ENCODE measurements at regions not wholly inside any gene's neighbourhood (a gene's known extent, or its start where the extent isn't known, plus 50 kb on each side); places are given as distances from the start of the nearest gene placed in this dataset.

- peak; percentile 58 for DNase-seq
- Mint-ChIP-seq H3K27me3 (ENCODE audit: unreplicated experiment) (peaks cover 4% of the 10 kb centered on the region), H3K4me3 (ENCODE audit: unreplicated experiment) (peak overlapping the region; percentile 74), H3K27ac (ENCODE audit: unreplicated experiment) (peak overlapping the region; percentile 87), H3K9me3 (ENCODE audit: unreplicated experiment) (peaks cover 11% of the 10 kb centered on the region), H3K4me1 (ENCODE audit: low read depth, unreplicated experiment) (peaks cover 69% of the 10 kb centered on the region), H3K36me3 (ENCODE audit: unreplicated experiment) (no peaks in the 10 kb centered on the region)
- TF ChIP-seq, protein P1, sequence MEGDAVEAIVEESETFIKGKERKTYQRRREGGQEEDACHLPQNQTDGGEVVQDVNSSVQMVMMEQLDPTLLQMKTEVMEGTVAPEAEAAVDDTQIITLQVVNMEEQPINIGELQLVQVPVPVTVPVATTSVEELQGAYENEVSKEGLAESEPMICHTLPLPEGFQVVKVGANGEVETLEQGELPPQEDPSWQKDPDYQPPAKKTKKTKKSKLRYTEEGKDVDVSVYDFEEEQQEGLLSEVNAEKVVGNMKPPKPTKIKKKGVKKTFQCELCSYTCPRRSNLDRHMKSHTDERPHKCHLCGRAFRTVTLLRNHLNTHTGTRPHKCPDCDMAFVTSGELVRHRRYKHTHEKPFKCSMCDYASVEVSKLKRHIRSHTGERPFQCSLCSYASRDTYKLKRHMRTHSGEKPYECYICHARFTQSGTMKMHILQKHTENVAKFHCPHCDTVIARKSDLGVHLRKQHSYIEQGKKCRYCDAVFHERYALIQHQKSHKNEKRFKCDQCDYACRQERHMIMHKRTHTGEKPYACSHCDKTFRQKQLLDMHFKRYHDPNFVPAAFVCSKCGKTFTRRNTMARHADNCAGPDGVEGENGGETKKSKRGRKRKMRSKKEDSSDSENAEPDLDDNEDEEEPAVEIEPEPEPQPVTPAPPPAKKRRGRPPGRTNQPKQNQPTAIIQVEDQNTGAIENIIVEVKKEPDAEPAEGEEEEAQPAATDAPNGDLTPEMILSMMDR (IDR thresholded peaks at IDR 0.05; ENCODE audit: partially characterized antibody, unreplicated experiment): no peak
These were observed 453.8 kb upstream of the ZNF608 start for GRCh38 chr5:125199968-125200865.

DNA sequence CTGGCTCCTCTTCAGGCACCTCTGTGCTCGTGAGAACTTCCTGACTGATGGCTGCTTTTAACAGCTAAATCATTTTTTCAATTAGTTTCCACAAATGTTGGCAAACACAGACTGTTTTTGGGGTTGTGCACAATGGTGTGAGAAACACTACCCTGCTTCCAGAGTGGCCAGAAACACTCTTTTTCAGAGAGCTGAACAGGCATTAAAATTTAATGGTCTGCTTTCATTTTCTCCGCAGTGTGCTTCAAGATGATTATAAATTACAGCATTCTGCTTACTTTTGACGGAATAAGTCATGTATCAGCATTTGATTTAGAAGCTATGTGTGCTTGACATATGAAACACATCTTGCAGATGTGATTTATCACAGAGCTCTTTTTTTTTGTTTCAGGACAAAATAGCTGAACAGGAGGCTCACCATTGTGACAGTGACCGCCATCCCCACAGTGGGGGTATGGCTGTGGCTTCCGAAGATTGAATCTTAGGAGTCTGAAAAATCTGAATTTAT is 454.5 kb upstream of the ZNF608 start:
- Mint-ChIP-seq H3K36me3 (ENCODE audit: unreplicated experiment) (no peaks in the 10 kb centered on the region), H3K27ac (ENCODE audit: unreplicated experiment) (peak overlapping the region; percentile 87), H3K4me1 (ENCODE audit: low read depth, unreplicated experiment) (peaks cover 63% of the 10 kb centered on the region), H3K27me3 (ENCODE audit: unreplicated experiment) (peaks cover 4% of the 10 kb centered on the region), H3K9me3 (ENCODE audit: unreplicated experiment) (peaks cover 13% of the 10 kb centered on the region), H3K4me3 (ENCODE audit: unreplicated experiment) (peak overlapping the region; percentile 74)
- no peak for DNase-seq
- TF ChIP-seq, protein P1 (IDR thresholded peaks at IDR 0.05; ENCODE audit: partially characterized antibody, unreplicated experiment): no peak

DNA sequence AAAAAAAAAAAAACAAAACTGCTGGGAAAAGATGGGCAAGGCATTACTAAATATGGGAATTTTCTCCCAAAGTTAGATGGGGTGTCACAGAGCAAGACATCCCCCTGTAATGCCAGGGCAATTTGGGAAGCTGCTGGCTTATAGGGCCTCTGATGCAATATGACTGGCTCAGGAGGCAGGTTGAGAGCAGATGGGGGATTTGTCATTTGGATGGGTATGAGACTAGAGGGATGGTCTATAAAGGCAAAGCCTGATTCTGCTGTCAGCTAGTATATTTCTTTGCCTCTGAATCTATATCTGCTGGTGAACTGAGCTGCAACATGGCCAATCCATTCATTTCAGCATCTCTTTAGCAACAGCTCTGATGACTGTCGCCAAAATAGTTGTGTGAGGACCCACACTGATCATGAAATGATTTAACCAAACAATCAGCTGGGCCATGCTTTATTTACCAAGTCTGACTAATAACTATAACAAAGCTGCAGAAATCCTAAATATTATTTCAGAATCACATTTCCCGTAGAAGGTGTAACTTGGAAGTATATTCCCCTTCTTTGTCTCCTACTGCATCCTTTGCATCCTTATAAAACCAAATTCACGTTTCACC is 455.1 kb upstream of the ZNF608 start:
- peak; percentile 20 for DNase-seq
- TF ChIP-seq, protein P1 (IDR thresholded peaks at IDR 0.05; ENCODE audit: partially characterized antibody, unreplicated experiment): no peak
- Mint-ChIP-seq H3K27ac (ENCODE audit: unreplicated experiment) (peak overlapping the region; percentile 87), H3K4me3 (ENCODE audit: unreplicated experiment) (peak overlapping the region; percentile 74), H3K9me3 (ENCODE audit: unreplicated experiment) (peaks cover 14% of the 10 kb centered on the region), H3K4me1 (ENCODE audit: low read depth, unreplicated experiment) (peaks cover 57% of the 10 kb centered on the region), H3K27me3 (ENCODE audit: unreplicated experiment) (peaks cover 4% of the 10 kb centered on the region), H3K36me3 (ENCODE audit: unreplicated experiment) (no peaks in the 10 kb centered on the region)

DNA sequence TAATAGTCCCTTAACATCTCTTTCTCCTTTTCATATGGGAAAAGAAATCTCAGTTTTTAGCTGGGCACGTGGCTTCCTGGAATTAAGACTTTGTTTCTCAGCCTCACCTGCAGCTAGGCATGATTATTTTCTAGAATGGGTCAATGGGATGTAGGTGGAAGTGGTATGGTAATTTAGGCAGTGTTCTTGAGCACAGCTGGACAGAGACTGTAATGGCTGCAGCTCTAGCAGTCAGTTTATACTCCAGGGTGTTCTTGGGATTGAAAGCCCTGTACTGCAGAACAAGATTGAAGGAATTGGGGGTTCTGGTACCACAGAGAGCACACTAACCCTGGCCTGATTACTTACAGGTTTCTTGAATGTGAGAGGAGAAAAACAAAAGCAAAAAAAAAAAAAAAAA is 455.9 kb upstream of the ZNF608 start:
- no peak for DNase-seq
- H3K4me1 Mint-ChIP-seq (ENCODE audit: low read depth, unreplicated experiment): peaks cover 49% of the 10 kb centered on the region
- H3K9me3 Mint-ChIP-seq (ENCODE audit: unreplicated experiment): peaks cover 14% of the 10 kb centered on the region
- peaks cover 4% of the 10 kb centered on the region for H3K27me3 Mint-ChIP-seq (ENCODE audit: unreplicated experiment)
- H3K27ac Mint-ChIP-seq (ENCODE audit: unreplicated experiment): peak overlapping the region; percentile 87
- H3K36me3 Mint-ChIP-seq (ENCODE audit: unreplicated experiment): no peaks in the 10 kb centered on the region
- no peak overlapping the region for H3K4me3 Mint-ChIP-seq (ENCODE audit: unreplicated experiment)
- TF ChIP-seq, protein P1 (IDR thresholded peaks at IDR 0.05; ENCODE audit: partially characterized antibody, unreplicated experiment): no peak

All from glutamatergic neuron (in vitro differentiated cells).